DMS153 treated with DMSO at 0.1 percent for 48 hours (cell line): ENCODE measurements at regions not wholly inside any gene's neighbourhood (a gene's known extent, or its start where the extent isn't known, plus 50 kb on each side); places are given as distances from the start of the nearest gene placed in this dataset.
"Not testable (repeated sequence)": the region's sequence is repeated elsewhere in the genome, so short reads cannot be mapped to it uniquely, and the experiment has no call there.

Experiments
- DNase-seq: peaks from one replicate; lab custom pipeline; 2025; ENCODE audit not compliant: unreplicated experiment; lab: John Stamatoyannopoulos, UW

DNA sequence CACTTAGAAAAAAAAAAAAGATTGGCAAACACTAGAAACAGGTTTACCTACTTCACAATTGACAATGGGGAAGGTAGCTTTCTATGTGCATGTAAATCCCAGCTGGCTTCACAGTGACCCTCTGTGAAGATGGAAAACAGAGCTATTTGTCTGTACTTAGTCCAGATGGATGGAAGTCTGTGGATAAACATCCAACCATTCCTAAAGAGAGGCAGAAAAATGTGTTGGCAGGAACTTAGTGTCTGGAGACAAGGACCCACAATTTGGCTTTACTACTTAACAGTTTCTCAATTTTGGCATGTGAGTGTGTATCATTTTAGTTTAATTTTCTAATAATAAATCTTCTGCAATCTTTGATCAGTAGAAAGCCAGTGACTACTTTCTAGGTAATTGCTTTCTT, 154.4 kb downstream of the RAD51AP2 start:
- DNase-seq, result no peak

DNA sequence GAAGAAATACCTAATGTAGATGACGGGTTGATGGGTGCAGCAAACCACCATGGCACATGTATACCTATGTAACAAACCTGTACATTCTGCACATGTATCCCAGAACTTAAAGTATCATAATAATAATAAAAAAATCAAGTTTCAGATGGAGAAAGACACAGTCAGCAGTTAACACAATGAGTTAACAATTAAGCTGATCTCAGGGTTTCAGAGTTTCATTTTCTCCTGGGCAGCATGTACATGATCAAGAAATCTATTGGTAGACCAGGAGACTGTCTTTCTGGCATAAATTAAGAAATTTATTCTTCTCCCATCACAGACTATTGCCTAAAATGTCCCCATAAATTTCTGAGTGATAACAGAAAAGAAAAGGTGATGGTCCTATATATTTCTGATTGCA, 155.3 kb downstream of the RAD51AP2 start:
- no peak for DNase-seq

DNA sequence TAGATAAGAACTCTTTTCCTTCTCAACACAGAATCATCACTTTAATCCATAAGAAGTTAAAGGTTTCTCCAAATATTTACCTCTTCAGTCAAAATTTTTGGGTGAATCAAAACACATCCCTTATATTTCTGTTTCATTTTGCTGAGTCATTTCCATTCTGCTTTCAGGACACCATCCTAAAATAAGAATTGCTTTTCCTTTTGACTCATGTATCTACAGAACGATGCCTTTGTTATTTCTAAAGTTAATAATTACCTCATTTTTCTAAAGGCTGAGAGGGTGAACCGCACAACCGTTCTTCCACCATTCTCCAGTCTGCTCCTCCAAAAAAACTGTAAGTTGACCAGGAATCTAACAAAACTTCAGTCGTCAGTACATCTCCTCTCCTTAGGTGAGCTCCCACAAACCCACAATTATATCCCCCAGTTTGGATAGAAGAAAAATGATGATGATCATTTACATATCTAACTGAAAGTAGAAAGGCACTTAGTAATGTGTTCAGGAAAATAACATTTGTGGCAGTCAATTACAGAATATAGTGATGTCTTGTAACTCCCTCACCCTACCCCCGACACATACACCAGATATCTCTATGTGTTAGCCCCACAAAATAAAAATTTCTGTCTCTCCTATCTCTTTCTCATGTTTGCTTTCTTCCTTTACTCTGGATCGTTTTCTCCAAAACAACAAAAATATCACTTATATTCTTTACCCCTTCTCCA, 162.5 kb downstream of the RAD51AP2 start:
- no peak for DNase-seq

DNA sequence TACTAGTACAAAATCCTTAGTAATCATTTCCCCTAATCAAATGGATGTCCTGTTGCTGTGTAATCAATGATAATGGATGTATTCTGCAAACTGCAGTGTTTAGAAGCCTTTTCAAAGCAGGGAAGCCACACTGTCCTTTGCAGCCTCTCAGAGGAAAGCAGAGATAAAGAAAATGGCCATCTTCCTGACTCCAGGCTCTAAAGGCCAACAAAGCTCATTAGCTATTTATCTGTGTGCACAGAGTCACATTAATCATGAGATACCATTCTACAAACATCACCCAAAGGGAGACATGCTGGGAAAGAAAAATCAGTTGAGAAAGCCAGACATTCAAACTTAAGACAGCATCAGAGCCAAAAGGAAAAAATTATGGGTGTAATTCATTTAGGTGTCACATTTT, 165.0 kb downstream of the RAD51AP2 start:
- DNase-seq, result no peak

DNA sequence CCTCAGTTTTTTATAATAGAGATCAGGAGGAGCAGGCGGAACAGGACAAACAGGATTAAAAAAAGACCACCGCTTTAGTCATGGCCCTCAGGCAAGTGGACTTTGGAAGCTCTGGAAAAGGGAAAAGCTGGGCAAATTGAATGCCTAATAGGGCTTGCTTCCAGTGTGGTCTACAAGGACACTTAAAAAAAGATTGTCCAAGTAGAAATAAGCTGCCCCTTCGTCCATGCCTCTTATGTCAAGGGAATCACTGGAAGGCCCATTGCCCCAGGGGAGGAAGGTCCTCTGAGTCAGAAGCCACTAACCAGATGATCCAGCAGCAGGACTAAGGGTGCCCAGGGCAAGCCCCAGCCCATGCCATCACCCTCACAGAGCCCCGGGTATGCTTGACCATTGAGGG, 175.5 kb downstream of the RAD51AP2 start:
- not testable (repeated sequence) for DNase-seq

DNA sequence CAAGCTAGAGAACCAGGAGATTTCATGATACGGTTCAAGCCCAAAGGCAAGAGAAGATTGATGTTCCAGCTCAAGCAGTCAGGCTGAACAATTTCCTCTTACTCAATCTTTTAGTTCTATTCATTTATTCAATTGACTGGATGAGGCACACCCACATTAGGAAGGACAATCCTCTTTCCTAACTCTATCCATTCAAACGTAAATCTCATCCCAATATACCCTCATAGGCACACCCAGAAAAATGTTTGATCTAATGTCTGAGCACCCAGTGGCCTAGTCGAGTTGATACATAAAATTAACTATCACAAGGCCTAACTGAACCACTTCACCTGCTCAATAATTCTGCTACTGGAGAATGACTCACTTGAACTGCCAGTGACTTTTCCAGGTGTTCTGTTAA, 180.7 kb downstream of the RAD51AP2 start:
- DNase-seq, result no peak

DNA sequence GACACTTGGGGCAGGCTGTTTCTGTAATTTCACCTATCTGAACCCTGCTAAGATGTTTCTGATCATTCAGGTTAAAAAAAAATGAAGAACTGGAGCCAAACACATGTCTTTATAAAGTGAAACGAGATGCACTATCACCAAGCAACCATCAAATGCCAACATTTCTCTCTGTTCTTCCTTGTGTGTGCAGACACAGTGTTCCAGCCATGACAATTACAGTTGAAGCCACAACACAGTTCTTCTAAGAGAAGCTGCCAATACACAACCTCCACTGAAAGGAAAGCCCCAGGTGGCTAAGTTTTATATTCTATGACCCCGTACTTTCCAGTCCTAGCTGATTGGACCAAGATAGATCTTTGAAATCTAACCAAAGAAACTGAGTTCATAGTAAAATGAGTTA, 181.8 kb downstream of the RAD51AP2 start:
- no peak for DNase-seq

DNA sequence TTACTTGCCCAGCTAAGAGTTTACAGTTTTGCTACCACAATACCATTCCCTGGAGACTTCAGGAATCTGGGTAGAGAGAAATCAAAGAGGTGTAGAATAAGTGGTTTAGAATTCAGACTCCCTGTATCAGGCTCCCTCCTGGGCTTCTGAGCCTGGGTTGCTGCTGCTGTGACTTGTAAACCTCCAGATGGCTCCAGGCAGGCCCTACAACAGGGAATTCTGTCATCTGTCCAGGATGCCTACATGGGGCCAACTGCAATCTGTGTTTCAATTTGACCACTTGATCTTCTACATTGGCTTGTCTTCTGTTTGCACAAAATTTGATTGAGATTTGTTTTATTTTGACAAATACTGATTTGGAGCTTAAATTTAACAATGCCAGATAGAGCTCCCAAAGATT, 183.9 kb downstream of the RAD51AP2 start:
- DNase-seq, result no peak

DNA sequence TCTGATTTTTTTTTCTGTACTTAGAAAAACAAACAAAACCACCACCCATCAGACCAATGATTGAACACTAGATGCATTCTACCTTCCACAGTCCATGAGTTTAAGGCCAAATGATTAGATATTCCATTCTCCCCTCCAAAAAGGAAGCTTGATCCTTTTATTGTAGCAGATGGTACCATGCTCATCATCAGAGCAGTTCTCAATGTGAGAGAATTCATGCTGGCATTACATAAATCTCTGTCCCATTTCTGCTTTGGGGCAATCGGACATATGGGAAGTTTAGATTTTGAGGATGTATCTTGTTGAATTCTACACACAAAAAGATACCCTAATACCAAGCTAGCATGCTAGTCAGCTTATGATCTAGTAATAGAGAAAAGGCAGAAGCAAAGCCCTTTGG, 186.6 kb downstream of the RAD51AP2 start:
- DNase-seq, result no peak

DNA sequence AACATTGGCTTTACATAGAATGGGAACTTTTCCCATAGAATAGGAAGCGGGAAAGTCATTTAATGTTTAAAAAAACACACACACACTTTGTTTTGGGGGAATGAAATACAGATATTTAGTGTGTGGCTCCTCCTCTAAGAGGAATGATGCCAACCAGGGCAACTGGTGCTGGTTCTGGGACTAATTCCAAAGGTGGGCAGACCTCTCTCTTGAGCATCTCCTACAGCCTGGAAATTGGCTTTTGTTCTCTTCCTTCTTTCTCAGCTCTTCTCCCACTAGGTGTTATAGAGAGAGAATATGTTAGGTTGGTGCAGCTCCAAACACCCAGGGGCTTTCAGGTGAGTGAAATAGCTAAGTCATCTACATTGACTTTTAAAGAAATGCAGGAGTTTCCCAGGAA, 190.1 kb downstream of the RAD51AP2 start:
- no peak for DNase-seq

DNA sequence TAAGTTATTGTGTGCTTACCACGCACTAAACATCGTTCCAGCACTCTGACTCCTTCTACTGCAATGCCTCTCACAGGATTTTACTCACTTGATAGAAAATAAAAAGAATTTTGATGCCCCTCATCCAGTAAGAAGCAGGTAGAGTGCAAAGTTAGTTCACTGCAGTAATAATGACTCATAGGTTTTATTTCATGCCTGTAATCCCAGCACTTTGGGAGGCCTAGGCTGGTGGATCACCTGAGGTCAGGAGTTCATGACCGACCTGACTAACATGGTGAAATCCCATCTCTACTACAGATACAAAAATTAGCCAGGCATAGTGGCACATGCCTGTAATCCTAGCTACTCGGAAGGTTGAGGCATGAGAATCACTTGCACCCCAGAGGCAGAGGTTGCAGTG, 190.6 kb downstream of the RAD51AP2 start:
- DNase-seq, result no peak

DNA sequence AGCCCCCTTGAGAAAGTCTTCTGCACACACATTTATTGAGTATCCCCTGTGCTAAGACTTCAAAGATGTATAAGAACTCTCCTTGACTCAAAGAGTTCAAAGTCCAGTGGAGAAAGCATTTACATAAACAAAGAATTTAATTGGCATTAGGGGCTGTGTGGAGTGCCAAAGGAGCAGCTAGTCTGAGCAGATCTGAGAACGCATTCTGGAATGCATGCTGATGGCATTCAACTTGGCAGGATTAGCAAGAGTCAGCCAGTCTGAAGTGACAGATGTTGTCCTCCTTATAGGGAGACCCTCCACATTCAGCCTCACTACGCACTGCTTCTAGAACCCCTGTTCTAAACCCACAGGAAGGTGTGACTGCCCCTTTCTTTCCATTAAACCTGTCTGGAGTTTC, 191.5 kb downstream of the RAD51AP2 start:
- DNase-seq, result no peak

DNA sequence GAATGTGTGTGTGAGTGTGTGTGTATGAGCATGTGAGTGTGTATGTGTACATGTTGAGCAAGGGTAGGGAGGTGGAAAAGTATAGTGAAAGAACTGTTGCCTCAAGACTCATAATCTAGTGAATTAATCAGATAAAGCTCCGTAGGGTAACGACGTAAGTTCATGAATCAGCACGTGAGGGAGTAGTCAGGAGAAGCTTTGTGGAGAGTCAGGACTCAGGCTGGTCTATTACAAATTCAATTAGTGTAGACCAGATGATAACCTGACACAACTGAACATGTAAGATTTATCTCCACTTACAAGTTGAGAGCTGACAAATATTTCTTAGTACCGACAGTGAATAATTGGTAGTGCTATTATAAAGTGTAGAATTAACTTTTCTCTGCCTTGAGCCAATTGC, 194.5 kb downstream of the RAD51AP2 start:
- DNase-seq, result no peak

DNA sequence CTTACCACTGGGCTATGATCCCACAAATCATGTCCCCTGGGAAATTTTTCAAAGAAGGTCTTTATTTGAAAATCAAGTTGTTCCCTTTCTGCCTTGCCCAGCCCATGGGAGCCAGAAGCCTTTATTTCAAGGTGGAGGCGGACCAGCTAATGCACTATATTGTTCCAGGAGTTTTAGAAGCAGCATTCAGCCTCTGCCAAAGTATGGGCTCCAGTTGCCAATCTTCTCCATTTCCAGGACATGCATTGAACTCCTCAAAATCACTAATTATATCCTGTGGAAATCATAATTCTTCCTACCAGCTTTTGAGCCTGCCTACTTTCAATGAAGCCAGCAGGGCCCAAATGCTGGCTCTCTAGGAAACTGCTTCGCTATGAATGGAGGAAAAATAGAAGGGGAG, 195.8 kb downstream of the RAD51AP2 start:
- no peak for DNase-seq

DNA sequence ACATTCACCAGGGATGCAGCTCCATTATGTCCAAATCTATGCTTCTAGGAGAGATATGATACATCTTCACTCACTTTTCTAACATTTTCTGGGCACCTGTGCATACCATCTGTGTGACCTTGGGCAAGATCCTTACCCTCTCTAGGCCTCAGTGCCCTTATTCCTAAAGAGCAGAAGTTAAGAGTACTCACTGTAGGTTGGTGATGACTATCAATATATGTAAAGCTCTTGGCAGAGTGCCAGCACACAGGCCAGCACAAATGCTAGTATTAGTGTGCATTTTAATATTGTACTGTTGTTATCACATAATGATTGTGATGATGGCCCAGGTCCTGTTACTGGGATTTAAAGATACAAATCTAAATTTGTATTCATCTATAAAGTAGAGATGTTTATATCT, 199.2 kb downstream of the RAD51AP2 start:
- DNase-seq, result no peak

DNA sequence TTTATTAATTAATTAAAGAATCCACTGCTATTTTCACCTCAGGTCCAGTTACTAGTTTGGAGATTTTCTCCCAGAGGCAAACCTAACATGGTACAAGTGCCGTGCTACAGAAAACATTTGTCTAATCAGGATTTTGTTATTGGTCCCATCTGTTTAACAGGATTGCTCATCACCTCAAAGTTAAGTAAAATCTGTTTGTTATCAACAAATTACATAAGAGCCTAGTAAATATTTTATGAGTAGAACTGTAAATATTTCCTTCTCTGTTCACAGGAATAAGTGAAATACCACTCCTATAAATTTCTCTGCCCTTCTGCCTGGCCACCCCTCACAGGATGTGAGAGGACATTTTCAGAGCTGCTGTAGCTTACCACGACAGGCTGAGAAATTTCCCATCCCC, 200.2 kb downstream of the RAD51AP2 start:
- no peak for DNase-seq

DNA sequence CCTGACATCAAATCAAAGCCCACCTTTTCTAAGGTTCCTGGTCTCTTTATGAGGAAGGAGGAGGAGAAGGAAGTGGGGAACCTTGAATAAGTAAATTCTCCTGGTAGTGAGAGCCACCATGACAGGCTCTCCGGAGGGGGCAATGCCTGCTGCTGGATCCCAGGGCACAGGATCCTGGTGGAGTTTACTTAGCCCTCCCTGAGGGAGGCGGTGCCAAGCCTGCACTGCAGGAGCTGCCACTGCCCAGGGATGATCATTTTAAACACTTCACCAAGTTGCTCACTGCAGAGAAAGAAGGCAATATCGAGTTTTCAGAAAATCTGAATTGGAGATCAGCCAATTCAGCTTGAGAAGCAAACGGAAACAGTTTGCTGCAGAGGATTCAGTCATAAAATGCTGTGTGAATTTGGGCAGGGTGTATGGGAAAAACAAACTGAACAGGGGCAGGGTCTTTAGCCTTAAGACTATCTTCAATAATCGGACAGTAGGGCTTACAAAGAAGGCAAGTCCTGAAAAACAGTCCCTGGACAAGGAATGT, 200.7 kb downstream of the RAD51AP2 start:
- no peak for DNase-seq

DNA sequence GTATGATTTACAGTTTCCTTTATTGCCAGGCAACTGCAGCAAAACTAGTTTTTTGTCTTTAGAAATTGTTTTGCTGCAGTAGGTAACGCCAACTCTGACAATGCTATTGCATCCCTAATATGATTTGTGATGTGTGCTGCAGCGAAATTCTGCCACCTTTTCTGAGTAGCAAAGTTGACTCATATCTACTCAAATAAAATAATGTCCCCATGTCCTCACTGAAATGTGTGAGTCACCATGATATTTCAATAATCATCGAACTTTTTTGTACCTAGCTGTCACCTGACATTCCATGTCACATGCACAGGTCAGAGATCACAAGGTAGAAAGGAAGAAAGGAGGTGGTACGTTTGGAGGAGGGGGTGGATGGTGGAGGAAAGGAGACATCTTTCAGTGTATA, 205.0 kb downstream of the RAD51AP2 start:
- DNase-seq, result no peak

DNA sequence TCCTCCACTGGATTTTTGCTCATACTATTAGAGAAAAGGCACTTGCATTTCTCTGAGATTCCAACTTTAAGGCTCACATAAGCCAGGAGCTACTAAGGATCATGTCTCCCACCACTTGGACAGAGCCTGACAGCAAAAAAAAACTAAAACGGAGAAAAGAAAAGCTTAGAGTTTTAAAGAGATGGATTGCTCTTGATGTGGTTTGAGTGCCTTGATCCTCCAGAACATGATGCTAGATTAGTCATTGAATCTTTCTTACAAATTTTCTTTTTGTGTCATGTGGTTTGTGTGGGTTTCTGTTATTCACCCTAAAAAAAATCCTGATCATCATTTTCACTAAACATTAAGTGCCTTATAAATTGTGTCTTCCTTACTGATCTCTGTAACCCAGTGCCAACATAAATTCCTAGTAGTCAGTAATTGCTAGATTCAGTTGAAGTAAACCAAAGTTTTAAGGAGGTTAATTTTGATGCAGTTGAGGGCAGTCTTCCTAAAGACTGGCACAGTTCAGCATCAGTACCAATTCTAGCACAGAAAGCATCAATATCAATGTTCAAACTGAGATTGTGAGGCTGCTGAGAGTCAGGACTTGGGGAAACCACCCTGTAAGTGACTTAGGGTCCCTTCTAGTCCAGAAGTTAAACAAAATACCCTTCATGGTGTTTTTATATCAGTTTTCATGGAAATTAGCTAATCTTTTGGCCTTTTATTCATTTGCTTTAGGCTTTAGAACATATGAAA, 206.3 kb downstream of the RAD51AP2 start:
- DNase-seq, result no peak

DNA sequence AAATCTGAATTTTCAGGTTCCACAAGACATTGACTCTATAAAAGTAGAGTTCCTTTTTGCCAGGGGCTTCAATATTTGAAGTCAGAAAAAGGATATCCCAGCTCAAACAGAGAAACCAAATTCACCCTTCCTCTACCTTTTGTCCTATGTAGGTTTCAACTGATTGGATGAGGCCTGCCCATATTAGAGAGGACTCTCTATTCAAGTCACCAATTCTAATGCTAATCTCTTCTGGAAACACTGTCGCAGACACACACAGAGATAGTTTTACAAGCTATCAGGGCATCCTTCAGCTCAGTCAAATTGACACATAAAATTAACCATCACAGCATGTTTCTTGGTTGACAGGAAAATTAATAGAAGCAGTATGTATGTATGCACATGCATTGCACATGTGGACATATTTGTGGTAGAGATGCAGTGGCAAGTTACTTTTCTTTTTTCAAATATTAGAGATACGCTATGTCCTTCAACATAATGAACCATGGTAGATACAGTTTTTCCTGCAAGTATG, 207.1 kb downstream of the RAD51AP2 start:
- DNase-seq, result no peak

DNA sequence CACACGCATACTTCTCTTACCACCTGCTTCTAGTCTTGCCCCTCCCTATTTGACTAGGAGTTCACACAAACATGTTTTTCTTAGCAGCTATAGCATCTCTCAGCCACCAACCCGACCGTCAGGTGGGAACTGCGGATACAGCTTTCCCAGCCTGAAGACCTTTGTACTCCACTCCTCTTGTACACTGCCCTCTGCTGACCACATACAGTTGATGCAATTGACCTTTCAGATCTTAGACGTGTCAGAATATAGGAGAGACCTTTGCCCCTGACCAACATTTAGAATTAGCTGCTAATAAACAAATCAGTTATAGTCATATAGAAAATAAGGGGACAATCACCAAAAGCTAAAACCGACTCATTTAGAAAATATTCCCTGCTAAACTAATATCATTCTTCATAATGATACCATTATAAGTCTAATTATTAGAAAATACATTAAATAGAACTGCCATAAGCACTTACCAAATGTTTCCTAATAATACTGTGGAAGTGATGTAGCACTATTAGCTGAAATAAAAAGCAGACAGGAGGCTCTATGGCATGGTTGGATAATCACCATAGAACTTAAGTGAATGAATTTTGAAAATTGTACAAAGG, 208.4 kb downstream of the RAD51AP2 start:
- peak; percentile 55 for DNase-seq

DNA sequence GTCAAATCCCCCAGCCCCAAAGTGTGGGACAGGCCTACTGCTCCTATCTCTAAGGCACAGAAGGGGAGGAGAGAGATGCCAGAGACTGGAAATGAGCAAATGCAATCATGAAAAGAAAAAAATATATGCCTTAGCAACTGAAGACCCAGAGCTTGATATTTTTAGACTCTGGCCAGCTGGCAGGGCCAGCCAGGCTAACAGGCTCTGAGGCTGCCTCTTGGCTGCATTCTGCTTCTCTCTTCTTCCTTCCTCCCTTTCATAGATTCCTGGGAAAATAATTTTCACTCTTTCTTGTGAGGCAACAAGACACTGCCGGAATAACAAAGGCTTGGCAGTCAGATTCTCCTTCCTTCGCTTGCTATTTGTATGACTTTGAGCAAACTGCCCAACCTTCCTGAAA, 209.1 kb downstream of the RAD51AP2 start:
- no peak for DNase-seq
